ENCODE measurements at regions not wholly inside any gene's neighbourhood (a gene's known extent, or its start where the extent isn't known, plus 50 kb on each side); places are given as distances from the start of the nearest gene placed in this dataset.
"Not testable (repeated sequence)": the region's sequence is repeated elsewhere in the genome, so short reads cannot be mapped to it uniquely, and the experiment has no call there.

DNA sequence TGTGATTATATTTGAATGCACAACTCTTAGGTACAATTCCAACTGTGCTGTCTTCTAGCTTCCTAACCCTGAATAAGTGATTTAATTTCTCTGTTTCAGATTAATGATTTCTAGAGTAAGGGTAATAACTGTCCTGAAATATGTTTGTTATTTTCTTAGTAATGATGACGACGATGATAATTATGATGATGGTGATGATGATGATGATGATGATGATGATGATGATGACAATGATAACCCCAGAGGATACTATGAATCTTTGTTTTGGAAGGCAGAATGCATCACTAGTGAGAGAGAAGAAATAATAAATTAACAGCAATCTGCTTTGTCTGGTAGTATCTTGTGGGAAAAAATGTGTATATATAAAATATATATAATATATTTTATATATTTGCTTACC lies 317.1 kb upstream of the CDH8 start:
- no peak for DNase-seq

DNA sequence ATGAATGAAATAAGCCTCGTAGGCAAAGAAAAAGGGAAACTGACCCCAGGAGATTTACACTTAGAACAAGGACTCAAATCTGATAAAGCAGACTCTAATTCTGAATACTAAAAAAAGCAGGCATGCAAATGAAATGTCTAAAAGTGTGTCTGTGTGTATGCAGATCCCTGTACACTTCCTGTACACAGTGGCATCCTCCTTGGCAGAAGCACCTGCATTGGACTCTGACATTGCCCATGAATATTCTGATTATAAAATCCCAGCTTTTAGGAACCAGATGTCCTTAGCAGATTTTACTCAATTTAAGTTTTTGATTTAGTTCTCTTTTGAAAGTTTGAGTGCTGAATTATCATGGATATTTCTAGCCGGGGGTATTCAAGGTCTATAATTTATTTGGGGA lies 306.0 kb upstream of the CDH8 start:
- DNase-seq: no peak

DNA sequence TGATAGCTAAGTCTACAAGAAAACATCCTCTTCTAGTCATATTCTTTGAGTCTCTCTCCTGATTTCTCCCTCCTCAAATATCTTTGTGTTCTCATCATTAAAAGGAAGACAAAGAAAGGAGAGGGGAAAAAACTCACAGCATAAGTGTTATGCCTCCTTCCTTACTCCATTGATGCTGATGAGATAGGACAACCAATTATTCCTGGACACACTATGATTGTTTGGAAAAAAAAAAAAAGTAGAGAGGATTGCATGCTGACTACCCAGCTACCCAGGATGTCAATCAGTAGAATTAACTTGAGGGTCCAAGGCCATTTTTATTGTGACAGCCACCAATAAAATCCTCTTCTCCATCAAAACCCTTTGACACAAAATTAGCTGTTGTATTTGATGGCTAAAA lies 299.1 kb upstream of the CDH8 start:
- no peak for DNase-seq

DNA sequence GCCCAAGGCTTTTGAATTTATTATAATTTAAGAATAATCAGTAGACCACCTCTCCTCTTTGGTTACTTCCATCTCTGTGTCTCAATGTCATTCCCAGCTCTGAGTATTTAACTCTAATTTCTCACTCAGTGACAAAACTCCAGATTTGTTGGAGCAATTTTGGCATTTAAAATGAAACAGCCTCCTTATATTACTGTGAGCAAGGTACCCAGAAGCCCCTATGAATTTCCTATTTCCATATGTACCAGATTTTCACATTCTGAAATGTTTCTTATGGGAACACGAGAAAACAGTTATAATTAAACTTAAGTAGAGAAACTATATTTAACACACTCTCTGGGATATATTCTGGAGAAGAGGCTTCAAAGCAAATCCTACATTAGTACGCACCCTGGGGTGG lies 285.4 kb upstream of the CDH8 start:
- no peak for DNase-seq

DNA sequence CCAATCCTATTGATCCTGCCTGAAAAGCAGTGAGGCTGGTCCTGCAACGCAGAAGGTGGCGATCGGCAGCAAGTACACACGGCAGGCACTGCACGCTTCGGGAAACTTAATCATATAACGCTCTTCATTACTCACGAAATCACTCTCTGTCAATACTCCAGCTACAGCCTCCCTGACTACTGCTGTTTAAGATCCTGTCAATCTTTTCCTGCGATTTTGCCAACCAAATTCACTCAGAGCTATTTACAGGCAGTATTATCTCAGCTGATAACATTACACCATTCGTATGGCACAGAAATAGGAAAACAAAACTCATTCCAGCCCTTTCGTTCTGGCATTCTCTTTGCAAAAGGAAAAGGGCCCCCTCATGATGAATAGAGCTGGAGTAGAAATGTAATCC lies 262.4 kb upstream of the CDH8 start:
- peak in 2 of 58 donors; percentile 0 to 1 for DNase-seq

DNA sequence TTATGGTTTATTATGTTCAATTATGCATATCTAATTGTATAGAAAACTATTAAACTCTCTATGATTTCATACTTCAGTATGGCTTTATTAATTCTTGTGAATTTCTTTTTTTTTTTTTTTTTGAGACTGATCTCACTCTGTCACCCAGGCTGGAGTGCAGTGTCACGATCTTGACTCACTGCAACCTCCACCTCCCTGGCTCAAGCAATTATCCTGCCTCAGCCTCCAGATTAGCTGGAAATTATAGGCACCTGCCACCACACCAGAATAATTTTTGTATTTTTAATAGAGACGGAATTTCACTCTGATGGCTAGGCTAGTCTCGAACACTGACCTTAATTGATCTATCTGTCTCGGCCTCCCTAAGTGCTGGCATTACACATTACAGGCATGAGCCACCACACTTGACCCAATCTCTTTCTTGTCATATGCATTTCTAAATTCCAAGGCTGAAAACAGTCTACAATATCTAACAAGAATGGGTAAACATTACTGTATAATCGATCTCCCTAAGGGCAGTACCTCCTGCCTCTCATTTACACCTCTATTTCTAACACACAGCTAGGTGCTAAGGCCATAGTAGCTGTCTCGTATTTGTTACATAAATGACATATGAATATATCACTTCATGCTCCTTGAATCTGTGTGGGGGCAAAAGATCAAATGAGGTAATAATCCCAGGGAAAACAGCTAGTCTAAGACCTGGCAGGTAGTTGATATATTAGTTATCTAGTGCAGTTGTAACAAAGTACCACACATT lies 258.2 kb upstream of the CDH8 start:
- no peak for DNase-seq

DNA sequence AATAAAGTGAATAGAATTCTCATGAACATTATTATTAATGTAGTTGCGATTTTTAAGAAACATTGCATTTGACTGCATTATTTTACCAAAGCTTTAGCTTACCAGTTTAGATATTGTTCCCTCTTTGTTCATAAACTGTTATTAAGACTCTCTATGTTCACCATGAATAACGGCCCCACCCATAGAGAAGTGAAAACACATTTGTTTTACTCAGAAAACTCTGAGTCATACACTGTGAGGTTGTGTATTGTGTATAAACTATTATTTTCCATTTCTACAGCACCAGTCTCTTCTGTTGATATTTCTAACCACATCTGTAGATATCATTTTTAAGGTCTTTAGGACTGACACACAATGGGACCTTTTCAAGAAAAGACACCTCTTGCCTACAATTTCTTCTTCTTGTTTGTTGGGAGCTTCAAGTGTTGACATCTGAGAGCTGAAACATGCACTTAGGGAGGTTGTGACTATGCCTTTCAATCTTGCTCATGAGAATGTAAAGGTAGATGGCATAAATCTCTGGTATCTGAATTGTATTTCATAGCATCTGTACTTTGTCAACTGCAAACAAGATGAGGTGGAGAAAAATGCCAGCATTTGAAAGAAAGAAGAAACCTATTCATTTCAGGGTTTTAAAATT lies 252.9 kb upstream of the CDH8 start:
- no peak for DNase-seq

DNA sequence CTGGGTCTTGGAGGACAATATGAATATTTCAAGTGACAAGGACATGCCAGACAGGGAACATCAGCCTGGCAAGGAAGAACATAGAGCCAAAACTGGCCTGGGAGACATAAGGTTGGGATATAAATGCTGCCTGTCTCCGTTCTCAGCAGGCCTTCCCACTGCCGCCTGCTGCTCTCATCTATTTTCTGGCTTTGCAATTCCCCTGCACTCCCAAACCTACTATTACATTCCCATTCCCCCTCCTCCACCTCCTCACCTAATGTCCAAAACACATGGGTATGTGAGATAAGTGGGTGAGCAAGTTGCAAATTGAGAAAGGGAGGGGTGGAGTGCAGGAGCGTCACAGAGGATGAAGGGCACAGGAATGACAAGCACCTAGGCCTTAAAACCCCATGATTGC lies 244.3 kb upstream of the CDH8 start:
- DNase-seq: peak in 6 of 58 donors; percentile 0 to 12 (median 4)

DNA sequence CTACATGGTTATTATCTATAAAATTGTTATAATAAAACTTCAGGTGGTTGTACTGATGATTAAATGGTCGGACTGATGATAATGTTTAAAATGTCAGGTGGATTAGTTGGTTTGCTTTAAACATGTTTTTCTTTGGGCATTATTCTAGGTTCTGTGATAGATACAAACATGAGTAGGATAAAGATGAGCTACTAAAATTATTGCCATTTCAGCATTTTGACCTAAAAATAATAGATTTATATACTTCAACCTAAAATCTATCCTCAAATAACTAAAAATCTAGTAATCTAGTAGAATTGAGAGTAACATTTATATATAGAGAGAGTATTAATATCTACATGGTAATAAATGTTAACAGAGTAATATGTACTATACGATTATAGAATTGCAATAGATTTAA lies 241.7 kb upstream of the CDH8 start:
- no peak for DNase-seq

DNA sequence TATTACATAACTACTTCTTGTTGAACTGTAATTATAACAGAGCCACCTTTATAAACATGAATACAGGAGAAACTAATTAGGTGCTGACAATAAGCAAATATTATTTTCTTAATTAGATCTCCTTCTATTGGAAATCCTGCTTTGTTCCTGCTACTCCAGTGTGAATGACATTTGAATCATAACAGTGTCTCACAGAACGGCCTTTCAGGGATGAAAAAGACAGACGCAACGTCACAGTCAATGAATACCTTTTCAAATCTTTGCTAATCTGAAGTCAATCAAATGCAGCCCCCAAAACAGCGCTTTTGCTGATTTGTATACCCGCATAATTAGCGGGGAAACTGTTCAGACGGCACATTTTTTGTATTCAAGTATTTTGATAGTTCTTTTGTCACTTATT lies 240.4 kb upstream of the CDH8 start:
- DNase-seq: no peak

DNA sequence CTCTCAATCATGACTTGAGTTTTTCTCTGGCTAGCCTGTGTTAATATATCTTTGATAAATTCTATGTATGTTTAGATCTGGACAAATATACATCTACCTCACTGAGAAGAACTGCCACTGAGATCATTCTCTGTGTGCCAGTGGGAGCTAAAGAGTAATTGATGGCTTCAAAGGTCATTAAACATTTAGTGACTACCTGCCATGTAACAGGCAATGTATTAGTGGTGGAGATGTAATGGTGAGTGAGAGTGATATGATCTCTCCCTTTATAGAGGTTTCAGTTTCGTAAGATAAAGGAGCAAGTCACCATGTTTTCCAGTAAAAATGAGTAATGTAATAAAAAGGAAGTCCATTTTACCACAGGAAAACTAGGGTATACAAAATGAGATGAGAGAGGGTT lies 235.8 kb upstream of the CDH8 start:
- DNase-seq: no peak

DNA sequence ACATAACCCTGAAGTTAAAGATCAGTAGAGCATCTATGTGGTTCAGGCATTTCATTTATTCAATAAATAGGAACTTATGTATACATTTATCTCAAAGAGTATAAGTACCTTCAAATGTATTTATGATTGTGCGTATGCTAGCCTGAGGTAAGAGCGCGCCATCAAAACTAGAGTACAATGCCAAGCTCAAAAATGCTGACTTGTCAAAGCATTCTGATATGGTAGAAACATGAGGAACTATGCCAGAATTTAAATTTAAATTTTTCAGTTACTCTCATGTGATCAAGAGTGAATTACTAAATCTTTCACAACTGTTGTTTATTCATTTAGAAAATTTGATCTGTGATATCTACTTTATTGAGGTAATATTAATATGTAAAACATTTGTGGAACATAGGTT lies 225.5 kb upstream of the CDH8 start:
- DNase-seq: no peak

DNA sequence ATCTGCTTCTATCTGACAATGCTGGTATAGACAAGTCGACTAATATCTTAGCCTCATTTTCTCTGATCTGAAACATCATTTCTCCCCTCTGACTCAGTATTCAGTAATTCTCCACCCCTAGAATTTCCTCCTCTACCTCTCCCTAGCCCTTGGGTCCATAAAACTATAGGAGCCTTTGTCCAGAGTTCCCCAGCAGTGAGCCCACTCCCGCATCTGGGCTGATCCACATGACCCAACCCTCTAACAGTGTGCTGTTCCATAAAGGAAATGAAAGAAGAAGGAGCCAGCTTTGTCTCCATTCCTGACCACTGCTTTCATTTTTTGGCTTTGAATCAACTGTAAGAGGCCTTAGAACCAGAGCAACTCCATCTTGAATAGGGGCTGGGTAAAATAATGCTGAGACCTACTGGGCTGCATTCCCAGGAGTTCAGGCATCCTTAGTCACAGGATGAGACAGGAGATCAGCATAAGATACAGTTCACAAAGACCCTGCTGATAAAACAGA lies 222.7 kb upstream of the CDH8 start:
- not testable (repeated sequence) for DNase-seq

DNA sequence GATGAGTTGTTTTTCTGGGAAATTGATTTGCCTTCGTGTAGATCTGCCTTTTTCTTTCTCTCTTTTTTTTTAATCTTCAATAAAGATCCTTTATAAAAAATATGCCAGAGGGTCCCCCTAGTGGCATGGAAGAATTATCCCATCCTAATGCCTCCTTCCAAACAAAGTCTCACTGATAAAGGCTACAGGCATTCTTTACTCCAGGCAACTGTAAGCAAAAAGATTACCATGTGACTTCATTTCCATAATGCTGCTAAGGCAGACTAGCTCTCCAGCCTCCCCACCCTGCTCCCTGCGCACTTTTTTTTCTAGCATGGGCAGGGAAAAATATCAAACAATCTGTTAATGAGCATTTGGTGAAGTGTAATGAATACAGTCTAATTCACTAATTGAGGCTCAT lies 220.2 kb upstream of the CDH8 start:
- no peak for DNase-seq

DNA sequence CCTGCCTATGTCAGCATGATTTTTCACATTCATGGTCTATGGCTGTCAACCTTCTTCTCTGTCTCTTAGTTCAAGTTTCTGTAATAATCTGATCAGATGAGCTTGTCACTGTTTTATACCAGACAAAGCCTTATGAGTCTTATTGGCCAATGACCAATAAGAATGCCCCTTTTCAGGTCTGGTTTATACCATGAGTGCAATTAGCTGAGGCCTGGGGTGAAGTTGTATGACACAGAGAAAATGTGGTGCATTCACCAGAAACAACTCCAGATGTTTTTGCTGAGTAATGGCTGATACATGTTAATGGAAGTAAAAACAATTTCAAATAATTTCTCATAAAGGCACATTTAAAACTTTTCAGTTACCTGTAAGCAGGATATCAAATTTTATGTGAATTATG lies 218.6 kb upstream of the CDH8 start:
- DNase-seq: no peak

DNA sequence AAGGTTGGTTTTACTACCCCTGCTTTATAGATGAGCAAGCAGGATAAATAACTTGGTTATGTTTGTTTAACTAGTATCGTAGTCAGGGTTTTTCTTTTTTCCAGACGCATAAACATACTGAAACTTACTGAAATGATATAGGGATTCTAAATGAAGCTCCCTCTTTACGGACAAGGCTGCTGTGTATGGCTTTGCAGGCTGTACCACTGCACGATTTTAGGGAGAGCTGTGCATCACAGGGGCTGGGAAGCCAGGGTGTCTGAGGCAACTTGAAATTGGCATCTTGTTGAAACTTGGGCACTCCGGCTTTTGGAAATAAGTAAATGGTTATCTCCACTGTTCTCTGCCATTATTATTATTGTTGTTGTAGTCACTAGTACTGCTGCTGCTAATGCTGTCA lies 218.1 kb upstream of the CDH8 start:
- DNase-seq: no peak

DNA sequence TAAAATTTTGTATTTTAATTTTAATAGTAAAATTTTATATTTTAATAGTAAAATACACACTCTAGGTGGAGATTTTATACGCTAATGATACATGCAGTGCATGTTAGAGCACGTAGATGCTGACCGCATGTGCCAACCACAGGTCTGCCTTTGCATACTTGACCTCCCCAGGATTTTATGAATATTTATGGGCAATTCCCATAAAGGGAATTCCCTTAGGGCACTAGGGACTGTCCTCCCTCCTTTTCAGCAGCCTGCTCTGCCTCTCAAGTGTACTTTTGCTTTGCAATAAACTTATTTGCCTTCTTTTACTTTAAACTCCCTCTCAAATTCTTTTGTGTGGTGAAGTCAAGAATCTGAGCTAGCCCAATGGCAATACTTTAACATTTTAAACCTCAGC lies 217.7 kb upstream of the CDH8 start:
- DNase-seq: no peak

DNA sequence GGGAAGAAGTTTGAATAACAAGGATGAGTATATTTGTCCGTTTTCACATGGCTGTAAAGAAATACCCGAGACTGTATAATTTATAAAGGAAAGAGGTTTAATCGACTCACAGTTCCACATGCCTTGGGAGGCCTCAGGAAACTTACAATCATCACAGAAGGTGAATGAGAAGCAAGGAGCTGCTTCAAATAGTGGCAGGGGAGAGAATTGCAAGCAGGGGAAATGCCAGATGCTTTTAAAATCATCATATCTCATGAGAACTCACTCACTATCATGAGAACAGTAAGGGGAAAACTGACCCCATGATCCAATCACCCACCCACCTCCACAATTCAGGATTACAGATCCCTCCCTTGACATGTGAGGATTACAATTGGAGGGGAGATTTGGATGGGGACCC lies 212.8 kb upstream of the CDH8 start:
- no peak for DNase-seq

DNA sequence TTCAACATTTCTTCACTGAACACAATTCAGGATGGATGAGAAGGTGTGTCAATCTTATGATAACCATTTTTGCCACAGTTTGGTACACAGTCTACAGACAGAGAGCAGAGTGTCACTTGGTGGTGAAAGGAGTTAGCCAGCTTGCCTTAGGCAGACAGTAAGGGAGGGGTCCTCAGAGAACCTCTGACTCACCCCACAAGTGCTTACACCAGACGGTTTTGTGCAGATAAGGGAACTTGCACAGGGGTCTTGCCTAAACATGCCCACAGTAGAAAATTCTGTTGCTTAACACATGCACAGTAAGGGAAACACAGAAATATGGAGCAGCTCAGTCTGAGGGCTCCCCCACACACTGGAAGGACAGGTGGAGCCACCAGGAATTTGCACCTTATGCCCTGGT lies 204.5 kb upstream of the CDH8 start:
- no peak for DNase-seq

DNA sequence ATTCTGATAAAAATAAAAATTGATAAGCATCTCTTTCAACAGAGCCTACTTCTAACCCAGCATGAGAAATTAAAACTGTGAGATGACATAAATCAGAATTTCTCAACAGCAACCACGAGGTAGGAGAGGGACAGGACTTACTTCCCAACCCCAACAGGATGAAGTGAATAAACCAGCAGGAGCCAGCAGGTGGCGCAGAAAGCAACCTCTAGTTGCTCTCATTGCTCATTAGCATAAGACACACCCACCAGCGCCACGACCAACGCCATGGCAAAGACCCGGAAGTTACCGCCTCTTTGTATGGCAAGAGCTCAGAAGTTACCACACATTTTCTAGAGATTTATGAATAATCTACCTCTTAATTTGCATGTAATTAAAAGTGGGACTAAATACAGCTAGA lies 189.4 kb upstream of the CDH8 start:
- peak in 46 of 58 donors; percentile 0 to 71 (median 27) for DNase-seq

DNA sequence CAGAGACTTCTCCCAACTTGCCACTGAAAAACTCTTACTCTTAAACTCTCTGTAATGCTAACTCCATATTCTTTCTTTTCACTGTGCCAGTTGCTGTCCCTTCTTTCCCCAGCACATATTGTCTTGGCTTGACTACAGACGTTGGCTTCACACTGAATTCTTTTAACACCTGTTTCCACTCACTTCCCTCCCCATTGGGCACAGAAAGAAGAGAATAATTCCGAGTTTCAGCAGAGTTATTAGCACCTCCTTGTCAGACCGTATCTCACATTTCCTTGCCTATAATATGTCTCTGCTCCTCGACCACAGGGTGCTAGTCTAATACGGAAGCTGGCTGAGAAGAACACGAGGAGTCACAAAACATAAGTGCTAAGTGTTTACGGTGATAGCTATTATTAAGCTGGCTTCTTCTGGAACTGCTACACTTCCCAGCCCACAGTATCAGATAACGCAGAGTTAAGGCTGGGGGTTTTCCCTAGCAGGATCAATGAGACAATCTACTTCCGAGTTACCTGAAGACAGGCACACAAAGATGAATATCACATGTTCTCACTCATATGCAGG lies 188.5 kb upstream of the CDH8 start:
- DNase-seq: peak in 4 of 58 donors; percentile 2 to 26 (median 8)

DNA sequence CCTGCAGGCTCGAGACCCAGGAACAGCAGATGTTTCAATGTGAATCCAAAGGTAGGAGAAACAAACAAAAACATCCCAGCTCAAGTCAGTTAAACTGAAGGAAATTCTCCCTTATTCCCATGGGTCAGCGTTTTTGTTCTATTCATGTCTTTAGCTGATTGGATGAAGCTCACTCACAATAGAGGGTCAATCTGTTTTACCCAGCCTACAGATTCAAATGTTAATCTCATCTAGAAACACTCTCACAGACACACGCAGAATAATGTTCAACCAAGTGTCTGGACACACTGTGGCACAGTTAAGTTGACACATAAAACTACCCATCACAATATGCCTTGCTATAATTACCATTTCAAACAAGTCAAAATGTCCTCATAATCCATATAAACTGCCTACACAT lies 180.6 kb upstream of the CDH8 start:
- DNase-seq: no peak

DNA sequence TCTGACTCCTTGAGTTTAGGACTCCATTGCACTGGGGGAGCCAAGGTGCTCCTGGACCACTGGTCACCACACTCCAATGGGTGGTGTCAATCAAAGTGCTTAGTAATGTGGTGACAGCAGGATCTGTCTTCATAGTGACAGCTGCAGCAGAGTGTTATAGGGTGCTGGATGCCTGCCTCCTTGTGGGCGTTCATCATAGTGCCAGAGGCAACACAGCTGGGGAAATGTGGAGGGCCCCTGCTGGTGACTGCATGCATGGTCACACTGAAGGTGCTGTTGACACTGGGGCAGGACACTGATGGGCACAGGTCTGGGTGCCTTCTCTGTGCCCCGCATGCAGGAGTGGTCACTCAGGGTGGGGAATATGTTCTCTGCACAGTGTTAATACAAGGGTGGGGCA lies 177.5 kb upstream of the CDH8 start:
- no peak for DNase-seq
